GM23338 (cell line): ENCODE measurements at regions not wholly inside any gene's neighbourhood (a gene's known extent, or its start where the extent isn't known, plus 50 kb on each side); places are given as distances from the start of the nearest gene placed in this dataset.

ENCODE experiments used
- ATAC-seq: fragments of 200-7000 bp; cut with Tn5 transposase; 3 replicates; pipeline ENCODE4 v1.9.1; 2020
- DNase-seq: peaks from one replicate; pipeline ENCODE4 v3.0.0-alpha.2; 2015; ENCODE audit warnings: low spot score
- H2AFZ ChIP-seq: fragments of 200-600 bp; sonication (generic); 2 replicates; pipeline ENCODE4 v1.8.0; 2016; ENCODE audit warnings: antibody characterized with exemption, mild to moderate bottlenecking, moderate library complexity
- H3F3A ChIP-seq: fragments of 200-600 bp; sonication (generic); replicated peaks from 2 replicates; pipeline ENCODE4 v1.8.0; 2017; ENCODE audit warnings: antibody characterized with exemption, mixed run types, low read depth
- H3K27ac ChIP-seq: fragments of 200-600 bp; sonication (generic); 2 replicates; pipeline ENCODE4 v1.6.1; 2016; ENCODE audit warnings: low read depth
- H3K27me3 ChIP-seq: fragments of 200-600 bp; sonication (generic); 2 replicates; pipeline ENCODE4 v1.8.0; 2016; ENCODE audit warnings: mild to moderate bottlenecking, mixed run types, moderate library complexity; ENCODE audit not compliant: insufficient read depth
- H3K36me3 ChIP-seq: fragments of 200-600 bp; sonication (generic); 2 replicates; pipeline ENCODE4 v1.8.0; 2016; ENCODE audit warnings: mild to moderate bottlenecking; ENCODE audit not compliant: insufficient read depth
- H3K4me1 ChIP-seq: fragments of 200-600 bp; sonication (generic); 2 replicates; pipeline ENCODE4 v1.8.0; 2016; ENCODE audit warnings: mild to moderate bottlenecking, moderate library complexity; ENCODE audit not compliant: insufficient read depth
- H3K4me2 ChIP-seq: fragments of 200-600 bp; sonication (generic); 2 replicates; pipeline ENCODE4 v1.7.1; 2017; ENCODE audit warnings: mixed run types
- H3K4me3 ChIP-seq: fragments of 200-600 bp; sonication (generic); 2 replicates; pipeline ENCODE4 v1.6.1; 2016; ENCODE audit warnings: mixed run types
- H3K79me2 ChIP-seq: fragments of 200-600 bp; sonication (generic); replicated peaks from 2 replicates; pipeline ENCODE4 v1.8.0; 2017; ENCODE audit warnings: mild to moderate bottlenecking; ENCODE audit not compliant: insufficient read depth
- H3K9me2 ChIP-seq: fragments of 200-600 bp; sonication (generic); 2 replicates; pipeline ENCODE4 v1.8.0; 2017; ENCODE audit not compliant: insufficient read depth
- H4K20me1 ChIP-seq: fragments of 200-600 bp; sonication (generic); replicated peaks from 2 replicates; pipeline ENCODE4 v1.8.0; 2017; ENCODE audit warnings: mild to moderate bottlenecking; ENCODE audit not compliant: insufficient read depth
- H3K27ac Mint-ChIP-seq: 2 replicates; pipeline ENCODE4 v1.8.0; 2020; ENCODE audit warnings: inconsistent platforms, mild to moderate bottlenecking, moderate library complexity, mixed read lengths
- H3K27me3 Mint-ChIP-seq: 3 replicates; pipeline ENCODE4 v1.8.0; 2022; ENCODE audit warnings: low read depth, mild to moderate bottlenecking, moderate library complexity, mixed read lengths, inconsistent platforms; ENCODE audit not compliant: insufficient read depth, poor library complexity
- H3K36me3 Mint-ChIP-seq: 3 replicates; pipeline ENCODE4 v1.8.0; 2021; ENCODE audit warnings: low read depth, mild to moderate bottlenecking, inconsistent platforms, moderate library complexity, mixed read lengths
- H3K4me1 Mint-ChIP-seq: 3 replicates; pipeline ENCODE4 v1.8.0; 2020; ENCODE audit warnings: mild to moderate bottlenecking, inconsistent platforms, mixed read lengths
- H3K4me3 Mint-ChIP-seq: 3 replicates; pipeline ENCODE4 v1.8.0; 2021; ENCODE audit warnings: moderate library complexity, mild to moderate bottlenecking, inconsistent platforms, mixed read lengths
- H3K9me3 Mint-ChIP-seq: 3 replicates; pipeline ENCODE4 v1.8.0; 2020; ENCODE audit warnings: moderate library complexity, mild to moderate bottlenecking, inconsistent platforms, mixed read lengths
- CREB1 ChIP-seq: fragments of 250-450 bp; sonication (Bioruptor Pico); IDR thresholded peaks from 2 replicates; pipeline ENCODE4 v1.5.0; 2020; ENCODE audit warnings: low read depth, mild to moderate bottlenecking, moderate library complexity
- EZH2 ChIP-seq: fragments of 200-600 bp; sonication (generic); IDR thresholded peaks from one replicate; pipeline ENCODE4 v1.8.0; 2017; ENCODE audit warnings: antibody characterized with exemption, mild to moderate bottlenecking, low read depth; ENCODE audit not compliant: unreplicated experiment
- EZH2phosphoT487 ChIP-seq: fragments of 200-600 bp; sonication (generic); IDR thresholded peaks from one replicate; pipeline ENCODE4 v1.8.1; 2018; ENCODE audit warnings: antibody characterized with exemption; ENCODE audit not compliant: unreplicated experiment
- JUNB ChIP-seq: IDR thresholded peaks from one replicate; pipeline ENCODE4 v1.6.1; 2016; ENCODE audit warnings: antibody characterized with exemption; ENCODE audit not compliant: unreplicated experiment
- NANOG ChIP-seq: IDR thresholded peaks from 2 replicates; pipeline ENCODE4 v1.6.1; 2016; ENCODE audit warnings: antibody characterized with exemption, borderline replicate concordance
- POLR2AphosphoS5 ChIP-seq: IDR thresholded peaks from 2 replicates; pipeline ENCODE4 v1.6.1; 2016; ENCODE audit warnings: antibody characterized with exemption, low read depth
- STAT1 ChIP-seq: IDR thresholded peaks from one replicate; pipeline ENCODE4 v1.6.1; 2016; ENCODE audit warnings: antibody characterized with exemption; ENCODE audit not compliant: unreplicated experiment
- ZNF114 ChIP-seq: fragments of 250-450 bp; sonication (Bioruptor Pico); IDR thresholded peaks from 2 replicates; pipeline ENCODE4 v1.5.0; 2020; ENCODE audit warnings: mild to moderate bottlenecking, moderate library complexity
- ZNF331 ChIP-seq: fragments of 250-450 bp; sonication (Bioruptor Pico); IDR thresholded peaks from 2 replicates; pipeline ENCODE4 v1.5.0; 2020; ENCODE audit warnings: low read depth, mild to moderate bottlenecking, moderate library complexity
- TF ChIP-seq, protein P1 (sequence below): IDR thresholded peaks from one replicate; pipeline ENCODE4 v1.6.1; 2018; ENCODE audit warnings: antibody characterized with exemption; ENCODE audit not compliant: unreplicated experiment
- TF ChIP-seq, protein P2 (sequence below): IDR thresholded peaks from 2 replicates; pipeline ENCODE4 v1.6.1; 2016; ENCODE audit warnings: antibody characterized with exemption
- TF ChIP-seq, protein P3 (sequence below): fragments of 250-450 bp; sonication (Bioruptor Pico); IDR thresholded peaks from 2 replicates; pipeline ENCODE4 v1.5.0; 2020; ENCODE audit warnings: mild to moderate bottlenecking, moderate library complexity
- TF ChIP-seq, protein P4 (sequence below), 2 experiments: fragments of 200-600 bp in 1 of 2; sonication (generic) in 1 of 2; conservative IDR thresholded peaks; 2 replicates each; pipeline versions ENCODE4 v1.5.1 to v1.6.1; 2016 to 2017; ENCODE audit warnings: antibody characterized with exemption in 2 of 2, low read depth in 2 of 2, mild to moderate bottlenecking in 2 of 2, moderate library complexity in 1 of 2

DNA sequence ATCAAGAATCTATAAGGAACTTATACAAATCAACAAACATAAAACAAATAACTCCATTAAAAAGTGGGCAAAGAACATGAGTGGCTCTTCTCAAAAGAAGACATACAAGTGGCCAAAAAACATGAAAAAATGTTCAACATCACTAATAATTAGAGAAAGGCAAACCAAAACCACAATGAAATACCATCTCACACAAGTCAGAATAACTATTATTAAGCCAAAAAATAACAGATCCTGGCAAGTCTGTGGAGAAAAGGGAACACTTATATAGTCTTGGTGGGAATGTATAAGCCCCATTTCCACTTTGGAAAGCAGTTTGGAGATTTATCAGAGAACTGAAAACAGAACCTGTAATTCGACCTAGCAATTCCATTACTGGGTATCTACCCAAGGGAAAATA lies 921.0 kb downstream of the KCNA4 start:
- Mint-ChIP-seq H3K4me3 (no peak overlapping the region), H3K27me3 (no peaks in the 10 kb centered on the region), H3K4me1 (0 out of 3 replicates have a peak, but pooled peaks cover 2% of the 10 kb centered on the region), H3K9me3 (no peaks in the 10 kb centered on the region), H3K27ac (no peak overlapping the region), H3K36me3 (no peaks in the 10 kb centered on the region)
- no peak for DNase-seq
- no peaks in the 10 kb centered on the region for H3K4me1 ChIP-seq
- H3K36me3 ChIP-seq, result no peaks in the 10 kb centered on the region
- no peaks in the 10 kb centered on the region for H3K9me2 ChIP-seq
- H4K20me1 ChIP-seq, result no peaks in the 10 kb centered on the region
- H3K79me2 ChIP-seq, result no peaks in the 10 kb centered on the region
- H3K4me3 ChIP-seq, result no peak overlapping the region
- H3K27me3 ChIP-seq, result no peaks in the 10 kb centered on the region
- H3K4me2 ChIP-seq, result no peak overlapping the region
- H3K27ac ChIP-seq, result no peak overlapping the region
- H2AFZ ChIP-seq, result no peak overlapping the region
- no peaks in the 10 kb centered on the region for H3F3A ChIP-seq
- no peak for ATAC-seq
- no peak for TF ChIP-seq ZNF331 (CRISPR knock-in tag)
- no peak for TF ChIP-seq JUNB
- TF ChIP-seq STAT1, result no peak
- TF ChIP-seq, protein P1, sequence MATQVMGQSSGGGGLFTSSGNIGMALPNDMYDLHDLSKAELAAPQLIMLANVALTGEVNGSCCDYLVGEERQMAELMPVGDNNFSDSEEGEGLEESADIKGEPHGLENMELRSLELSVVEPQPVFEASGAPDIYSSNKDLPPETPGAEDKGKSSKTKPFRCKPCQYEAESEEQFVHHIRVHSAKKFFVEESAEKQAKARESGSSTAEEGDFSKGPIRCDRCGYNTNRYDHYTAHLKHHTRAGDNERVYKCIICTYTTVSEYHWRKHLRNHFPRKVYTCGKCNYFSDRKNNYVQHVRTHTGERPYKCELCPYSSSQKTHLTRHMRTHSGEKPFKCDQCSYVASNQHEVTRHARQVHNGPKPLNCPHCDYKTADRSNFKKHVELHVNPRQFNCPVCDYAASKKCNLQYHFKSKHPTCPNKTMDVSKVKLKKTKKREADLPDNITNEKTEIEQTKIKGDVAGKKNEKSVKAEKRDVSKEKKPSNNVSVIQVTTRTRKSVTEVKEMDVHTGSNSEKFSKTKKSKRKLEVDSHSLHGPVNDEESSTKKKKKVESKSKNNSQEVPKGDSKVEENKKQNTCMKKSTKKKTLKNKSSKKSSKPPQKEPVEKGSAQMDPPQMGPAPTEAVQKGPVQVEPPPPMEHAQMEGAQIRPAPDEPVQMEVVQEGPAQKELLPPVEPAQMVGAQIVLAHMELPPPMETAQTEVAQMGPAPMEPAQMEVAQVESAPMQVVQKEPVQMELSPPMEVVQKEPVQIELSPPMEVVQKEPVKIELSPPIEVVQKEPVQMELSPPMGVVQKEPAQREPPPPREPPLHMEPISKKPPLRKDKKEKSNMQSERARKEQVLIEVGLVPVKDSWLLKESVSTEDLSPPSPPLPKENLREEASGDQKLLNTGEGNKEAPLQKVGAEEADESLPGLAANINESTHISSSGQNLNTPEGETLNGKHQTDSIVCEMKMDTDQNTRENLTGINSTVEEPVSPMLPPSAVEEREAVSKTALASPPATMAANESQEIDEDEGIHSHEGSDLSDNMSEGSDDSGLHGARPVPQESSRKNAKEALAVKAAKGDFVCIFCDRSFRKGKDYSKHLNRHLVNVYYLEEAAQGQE, result no peak
- TF ChIP-seq, protein P2, sequence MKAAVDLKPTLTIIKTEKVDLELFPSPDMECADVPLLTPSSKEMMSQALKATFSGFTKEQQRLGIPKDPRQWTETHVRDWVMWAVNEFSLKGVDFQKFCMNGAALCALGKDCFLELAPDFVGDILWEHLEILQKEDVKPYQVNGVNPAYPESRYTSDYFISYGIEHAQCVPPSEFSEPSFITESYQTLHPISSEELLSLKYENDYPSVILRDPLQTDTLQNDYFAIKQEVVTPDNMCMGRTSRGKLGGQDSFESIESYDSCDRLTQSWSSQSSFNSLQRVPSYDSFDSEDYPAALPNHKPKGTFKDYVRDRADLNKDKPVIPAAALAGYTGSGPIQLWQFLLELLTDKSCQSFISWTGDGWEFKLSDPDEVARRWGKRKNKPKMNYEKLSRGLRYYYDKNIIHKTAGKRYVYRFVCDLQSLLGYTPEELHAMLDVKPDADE, result no peak
- no peak for TF ChIP-seq EZH2phosphoT487
- TF ChIP-seq, protein P3, sequence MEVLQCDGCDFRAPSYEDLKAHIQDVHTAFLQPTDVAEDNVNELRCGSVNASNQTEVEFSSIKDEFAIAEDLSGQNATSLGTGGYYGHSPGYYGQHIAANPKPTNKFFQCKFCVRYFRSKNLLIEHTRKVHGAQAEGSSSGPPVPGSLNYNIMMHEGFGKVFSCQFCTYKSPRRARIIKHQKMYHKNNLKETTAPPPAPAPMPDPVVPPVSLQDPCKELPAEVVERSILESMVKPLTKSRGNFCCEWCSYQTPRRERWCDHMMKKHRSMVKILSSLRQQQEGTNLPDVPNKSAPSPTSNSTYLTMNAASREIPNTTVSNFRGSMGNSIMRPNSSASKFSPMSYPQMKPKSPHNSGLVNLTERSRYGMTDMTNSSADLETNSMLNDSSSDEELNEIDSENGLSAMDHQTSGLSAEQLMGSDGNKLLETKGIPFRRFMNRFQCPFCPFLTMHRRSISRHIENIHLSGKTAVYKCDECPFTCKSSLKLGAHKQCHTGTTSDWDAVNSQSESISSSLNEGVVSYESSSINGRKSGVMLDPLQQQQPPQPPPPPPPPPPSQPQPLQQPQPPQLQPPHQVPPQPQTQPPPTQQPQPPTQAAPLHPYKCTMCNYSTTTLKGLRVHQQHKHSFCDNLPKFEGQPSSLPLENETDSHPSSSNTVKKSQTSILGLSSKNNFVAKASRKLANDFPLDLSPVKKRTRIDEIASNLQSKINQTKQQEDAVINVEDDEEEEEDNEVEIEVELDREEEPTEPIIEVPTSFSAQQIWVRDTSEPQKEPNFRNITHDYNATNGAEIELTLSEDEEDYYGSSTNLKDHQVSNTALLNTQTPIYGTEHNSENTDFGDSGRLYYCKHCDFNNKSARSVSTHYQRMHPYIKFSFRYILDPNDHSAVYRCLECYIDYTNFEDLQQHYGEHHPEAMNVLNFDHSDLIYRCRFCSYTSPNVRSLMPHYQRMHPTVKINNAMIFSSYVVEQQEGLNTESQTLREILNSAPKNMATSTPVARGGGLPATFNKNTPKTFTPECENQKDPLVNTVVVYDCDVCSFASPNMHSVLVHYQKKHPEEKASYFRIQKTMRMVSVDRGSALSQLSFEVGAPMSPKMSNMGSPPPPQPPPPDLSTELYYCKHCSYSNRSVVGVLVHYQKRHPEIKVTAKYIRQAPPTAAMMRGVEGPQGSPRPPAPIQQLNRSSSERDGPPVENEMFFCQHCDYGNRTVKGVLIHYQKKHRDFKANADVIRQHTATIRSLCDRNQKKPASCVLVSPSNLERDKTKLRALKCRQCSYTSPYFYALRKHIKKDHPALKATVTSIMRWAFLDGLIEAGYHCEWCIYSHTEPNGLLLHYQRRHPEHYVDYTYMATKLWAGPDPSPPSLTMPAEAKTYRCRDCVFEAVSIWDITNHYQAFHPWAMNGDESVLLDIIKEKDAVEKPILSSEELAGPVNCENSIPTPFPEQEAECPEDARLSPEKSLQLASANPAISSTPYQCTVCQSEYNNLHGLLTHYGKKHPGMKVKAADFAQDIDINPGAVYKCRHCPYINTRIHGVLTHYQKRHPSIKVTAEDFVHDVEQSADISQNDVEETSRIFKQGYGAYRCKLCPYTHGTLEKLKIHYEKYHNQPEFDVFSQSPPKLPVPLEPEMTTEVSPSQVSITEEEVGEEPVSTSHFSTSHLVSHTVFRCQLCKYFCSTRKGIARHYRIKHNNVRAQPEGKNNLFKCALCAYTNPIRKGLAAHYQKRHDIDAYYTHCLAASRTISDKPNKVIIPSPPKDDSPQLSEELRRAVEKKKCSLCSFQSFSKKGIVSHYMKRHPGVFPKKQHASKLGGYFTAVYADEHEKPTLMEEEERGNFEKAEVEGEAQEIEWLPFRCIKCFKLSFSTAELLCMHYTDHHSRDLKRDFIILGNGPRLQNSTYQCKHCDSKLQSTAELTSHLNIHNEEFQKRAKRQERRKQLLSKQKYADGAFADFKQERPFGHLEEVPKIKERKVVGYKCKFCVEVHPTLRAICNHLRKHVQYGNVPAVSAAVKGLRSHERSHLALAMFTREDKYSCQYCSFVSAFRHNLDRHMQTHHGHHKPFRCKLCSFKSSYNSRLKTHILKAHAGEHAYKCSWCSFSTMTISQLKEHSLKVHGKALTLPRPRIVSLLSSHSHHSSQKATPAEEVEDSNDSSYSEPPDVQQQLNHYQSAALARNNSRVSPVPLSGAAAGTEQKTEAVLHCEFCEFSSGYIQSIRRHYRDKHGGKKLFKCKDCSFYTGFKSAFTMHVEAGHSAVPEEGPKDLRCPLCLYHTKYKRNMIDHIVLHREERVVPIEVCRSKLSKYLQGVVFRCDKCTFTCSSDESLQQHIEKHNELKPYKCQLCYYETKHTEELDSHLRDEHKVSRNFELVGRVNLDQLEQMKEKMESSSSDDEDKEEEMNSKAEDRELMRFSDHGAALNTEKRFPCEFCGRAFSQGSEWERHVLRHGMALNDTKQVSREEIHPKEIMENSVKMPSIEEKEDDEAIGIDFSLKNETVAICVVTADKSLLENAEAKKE (CRISPR knock-in tag), result no peak
- no peak for TF ChIP-seq POLR2AphosphoS5
- TF ChIP-seq ZNF114 (CRISPR knock-in tag), result no peak
- TF ChIP-seq NANOG, result no peak
- TF ChIP-seq CREB1 (CRISPR knock-in tag), result no peak
- TF ChIP-seq, protein P4, sequence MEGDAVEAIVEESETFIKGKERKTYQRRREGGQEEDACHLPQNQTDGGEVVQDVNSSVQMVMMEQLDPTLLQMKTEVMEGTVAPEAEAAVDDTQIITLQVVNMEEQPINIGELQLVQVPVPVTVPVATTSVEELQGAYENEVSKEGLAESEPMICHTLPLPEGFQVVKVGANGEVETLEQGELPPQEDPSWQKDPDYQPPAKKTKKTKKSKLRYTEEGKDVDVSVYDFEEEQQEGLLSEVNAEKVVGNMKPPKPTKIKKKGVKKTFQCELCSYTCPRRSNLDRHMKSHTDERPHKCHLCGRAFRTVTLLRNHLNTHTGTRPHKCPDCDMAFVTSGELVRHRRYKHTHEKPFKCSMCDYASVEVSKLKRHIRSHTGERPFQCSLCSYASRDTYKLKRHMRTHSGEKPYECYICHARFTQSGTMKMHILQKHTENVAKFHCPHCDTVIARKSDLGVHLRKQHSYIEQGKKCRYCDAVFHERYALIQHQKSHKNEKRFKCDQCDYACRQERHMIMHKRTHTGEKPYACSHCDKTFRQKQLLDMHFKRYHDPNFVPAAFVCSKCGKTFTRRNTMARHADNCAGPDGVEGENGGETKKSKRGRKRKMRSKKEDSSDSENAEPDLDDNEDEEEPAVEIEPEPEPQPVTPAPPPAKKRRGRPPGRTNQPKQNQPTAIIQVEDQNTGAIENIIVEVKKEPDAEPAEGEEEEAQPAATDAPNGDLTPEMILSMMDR (conservative IDR thresholded peaks at IDR 0.05; ENCODE audit: low read depth in 2 of 2), result no peak
- no peak for TF ChIP-seq EZH2
